Tibial artery (tissue), 4 donors: ENCODE measurements at regions not wholly inside any gene's neighbourhood (a gene's known extent, or its start where the extent isn't known, plus 50 kb on each side); places are given as distances from the start of the nearest gene placed in this dataset.

Experiments used
- DNase-seq, 2 donors: peaks; one replicate each; pipeline ENCODE4 v3.0.0-alpha.2; 2019
- H3K27ac ChIP-seq, 2 donors: fragments of 200-600 bp; sonication (generic) in 1 of 2; 1 replicate in 1 of 2; 2 replicates in 1 of 2; pipeline ENCODE4 v1.5.1; 2018 to 2019; ENCODE audit warnings: mild to moderate bottlenecking in 1 of 2
- H3K27me3 ChIP-seq, 2 donors: fragments of 200-600 bp; sonication (generic) in 1 of 2; one replicate each; pipeline versions ENCODE4 v1.5.1 to v1.6.0; 2016 to 2019
- H3K36me3 ChIP-seq, 3 donors: fragments of 200-600 bp; sonication (generic) in 2 of 3; one replicate each; pipeline ENCODE4 v1.5.1; 2016 to 2019; ENCODE audit warnings: mild to moderate bottlenecking in 2 of 3
- H3K4me1 ChIP-seq, 4 donors: fragments of 200-600 bp; sonication (generic) in 2 of 4; 1 replicate in 3 of 4; 2 replicates in 1 of 4; pipeline ENCODE4 v1.5.1; 2016 to 2019
- H3K4me3 ChIP-seq, 2 donors: fragments of 200-600 bp; sonication (generic) in 1 of 2; 1 replicate in 1 of 2; 2 replicates in 1 of 2; pipeline ENCODE4 v1.5.1; 2018 to 2019; ENCODE audit warnings: mild to moderate bottlenecking in 2 of 2
- H3K9me3 ChIP-seq, 3 donors: fragments of 200-600 bp; sonication (generic) in 1 of 3; one replicate each; pipeline ENCODE4 v1.5.1; 2016 to 2019
- intact Hi-C: fragments of 100-400 bp; cut with DNase I; formaldehyde crosslinking; loops from one replicate; pipeline ENCODE4 v1.15.0; 2023; ENCODE audit warnings: low total_unique reads
- TF ChIP-seq, protein P1 (sequence below), 2 experiments: fragments of 200-600 bp in 1 of 2; fragments of 450-650 bp in 1 of 2; IDR thresholded peaks; one replicate each; pipeline ENCODE4 v1.5.1; 2017 to 2019; ENCODE audit warnings: antibody characterized with exemption in 2 of 2, mild to moderate bottlenecking in 1 of 2, moderate library complexity in 1 of 2

DNA sequence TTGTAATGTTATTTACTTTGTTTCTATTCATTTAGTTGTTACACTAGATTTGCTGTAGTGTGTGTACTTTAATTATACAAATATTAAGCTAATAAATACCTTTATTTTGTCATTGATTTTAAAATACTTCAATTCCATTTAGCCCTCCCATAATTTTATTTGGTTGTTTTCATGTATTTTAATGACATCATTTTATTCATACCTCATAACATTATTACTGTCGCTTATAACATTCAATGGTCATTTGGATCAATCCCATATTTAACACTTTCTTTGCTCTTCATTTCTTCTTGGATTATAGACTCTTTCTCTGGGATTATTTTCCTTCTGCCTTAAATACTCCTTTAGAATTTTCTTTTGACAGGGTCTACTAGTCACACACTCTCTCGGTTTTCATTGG, 86.6 kb upstream of the CAND1 start:
- H3K27me3 ChIP-seq = no peaks in the 10 kb centered on the region
- no peaks in the 10 kb centered on the region for H3K9me3 ChIP-seq
- DNase-seq = no peak
- H3K4me1 ChIP-seq = no peaks in the 10 kb centered on the region
- no peak overlapping the region for H3K27ac ChIP-seq
- TF ChIP-seq, protein P1, sequence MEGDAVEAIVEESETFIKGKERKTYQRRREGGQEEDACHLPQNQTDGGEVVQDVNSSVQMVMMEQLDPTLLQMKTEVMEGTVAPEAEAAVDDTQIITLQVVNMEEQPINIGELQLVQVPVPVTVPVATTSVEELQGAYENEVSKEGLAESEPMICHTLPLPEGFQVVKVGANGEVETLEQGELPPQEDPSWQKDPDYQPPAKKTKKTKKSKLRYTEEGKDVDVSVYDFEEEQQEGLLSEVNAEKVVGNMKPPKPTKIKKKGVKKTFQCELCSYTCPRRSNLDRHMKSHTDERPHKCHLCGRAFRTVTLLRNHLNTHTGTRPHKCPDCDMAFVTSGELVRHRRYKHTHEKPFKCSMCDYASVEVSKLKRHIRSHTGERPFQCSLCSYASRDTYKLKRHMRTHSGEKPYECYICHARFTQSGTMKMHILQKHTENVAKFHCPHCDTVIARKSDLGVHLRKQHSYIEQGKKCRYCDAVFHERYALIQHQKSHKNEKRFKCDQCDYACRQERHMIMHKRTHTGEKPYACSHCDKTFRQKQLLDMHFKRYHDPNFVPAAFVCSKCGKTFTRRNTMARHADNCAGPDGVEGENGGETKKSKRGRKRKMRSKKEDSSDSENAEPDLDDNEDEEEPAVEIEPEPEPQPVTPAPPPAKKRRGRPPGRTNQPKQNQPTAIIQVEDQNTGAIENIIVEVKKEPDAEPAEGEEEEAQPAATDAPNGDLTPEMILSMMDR (IDR thresholded peaks at IDR 0.05) = no peak
- no peaks in the 10 kb centered on the region for H3K36me3 ChIP-seq
- intact Hi-C loops = no loop called here
- no peak overlapping the region for H3K4me3 ChIP-seq

DNA sequence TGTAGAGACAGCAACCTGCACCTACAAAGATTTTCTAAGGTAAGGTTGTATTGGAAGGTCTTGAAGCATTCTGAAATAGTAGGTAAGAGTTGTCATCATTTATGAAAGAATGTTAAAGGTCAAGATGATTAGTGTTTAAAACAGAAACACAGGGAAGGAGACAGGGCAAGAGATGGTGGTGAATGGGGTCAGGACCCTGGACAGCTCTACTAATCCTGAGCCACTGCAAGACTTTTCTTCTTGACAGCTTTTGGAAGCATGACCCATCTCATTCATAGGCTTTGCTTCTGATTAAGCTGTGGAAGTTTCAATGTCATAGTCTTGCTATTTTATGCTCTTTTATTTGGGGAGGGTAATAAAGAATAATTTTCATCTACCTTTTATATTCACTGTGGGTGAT, 75.5 kb upstream of the CAND1 start:
- Histone ChIP-seq H3K4me1 (no peaks in the 10 kb centered on the region), H3K27ac (no peak overlapping the region), H3K9me3 (no peaks in the 10 kb centered on the region), H3K27me3 (no peaks in the 10 kb centered on the region), H3K4me3 (no peak overlapping the region), H3K36me3 (no peaks in the 10 kb centered on the region)
- TF ChIP-seq, protein P1 (IDR thresholded peaks at IDR 0.05) = no peak
- intact Hi-C loops = no loop called here
- no peak for DNase-seq

DNA sequence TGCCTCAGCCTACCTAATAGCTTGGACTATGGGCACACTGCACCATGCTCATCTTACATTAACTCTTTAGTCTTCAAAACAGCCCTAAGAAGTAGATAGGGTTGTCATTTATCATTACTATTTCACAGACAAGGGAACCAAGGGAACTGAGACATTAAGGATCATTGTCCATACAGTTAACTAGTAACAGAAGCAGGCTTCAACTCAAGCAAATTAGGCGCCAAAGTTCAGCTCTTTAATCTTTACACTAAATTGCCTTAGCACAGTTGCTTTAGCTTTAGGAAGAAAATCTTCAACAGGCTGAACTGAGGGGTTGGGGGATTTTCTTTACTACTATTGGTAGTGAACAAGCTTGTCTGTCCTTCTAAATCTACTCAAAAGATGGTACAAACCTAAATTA, 68.8 kb upstream of the CAND1 start:
- no peaks in the 10 kb centered on the region for H3K9me3 ChIP-seq
- H3K4me1 ChIP-seq = no peaks in the 10 kb centered on the region
- no peaks in the 10 kb centered on the region for H3K36me3 ChIP-seq
- H3K27me3 ChIP-seq = no peaks in the 10 kb centered on the region
- no peak overlapping the region for H3K27ac ChIP-seq
- intact Hi-C loops = no loop called here
- no peak for DNase-seq
- H3K4me3 ChIP-seq = no peak overlapping the region
- TF ChIP-seq, protein P1 (IDR thresholded peaks at IDR 0.05) = no peak

DNA sequence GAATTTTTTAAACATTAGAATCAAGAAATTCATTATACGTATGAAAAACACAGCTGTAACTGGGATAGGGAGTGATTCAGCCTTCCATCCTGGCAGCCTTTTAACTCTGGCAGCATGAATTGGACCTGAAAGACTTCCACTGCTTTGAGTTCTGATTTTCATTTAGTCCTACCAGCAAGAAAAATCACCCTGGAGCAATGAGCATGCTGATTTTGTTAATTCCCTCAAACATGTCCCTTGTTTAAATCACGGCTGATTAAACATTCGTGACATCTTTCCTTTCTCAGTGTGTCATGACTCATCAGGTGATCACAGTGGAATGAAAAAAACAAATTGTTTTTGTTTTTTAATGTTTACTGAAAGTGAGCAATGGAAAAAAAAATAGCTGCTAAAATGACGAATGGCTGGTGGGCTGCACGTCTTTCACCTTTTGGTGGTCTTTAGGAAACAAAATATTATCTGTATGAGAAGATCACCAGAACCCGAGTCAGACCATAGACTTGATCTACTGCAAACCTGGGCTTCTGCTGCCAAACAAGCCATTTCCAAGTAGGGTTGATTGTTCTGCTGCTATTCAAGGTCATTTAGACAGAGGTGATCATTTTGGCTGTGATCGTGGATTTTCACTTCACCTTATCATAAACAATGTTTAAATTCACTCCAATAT, 67.0 kb upstream of the CAND1 start:
- Histone ChIP-seq H3K4me1 (no peaks in the 10 kb centered on the region), H3K4me3 (no peak overlapping the region), H3K36me3 (no peaks in the 10 kb centered on the region), H3K27ac (no peak overlapping the region), H3K9me3 (no peaks in the 10 kb centered on the region), H3K27me3 (no peaks in the 10 kb centered on the region)
- TF ChIP-seq, protein P1 (IDR thresholded peaks at IDR 0.05) = no peak
- no peak for DNase-seq
- intact Hi-C loops = no loop called here

DNA sequence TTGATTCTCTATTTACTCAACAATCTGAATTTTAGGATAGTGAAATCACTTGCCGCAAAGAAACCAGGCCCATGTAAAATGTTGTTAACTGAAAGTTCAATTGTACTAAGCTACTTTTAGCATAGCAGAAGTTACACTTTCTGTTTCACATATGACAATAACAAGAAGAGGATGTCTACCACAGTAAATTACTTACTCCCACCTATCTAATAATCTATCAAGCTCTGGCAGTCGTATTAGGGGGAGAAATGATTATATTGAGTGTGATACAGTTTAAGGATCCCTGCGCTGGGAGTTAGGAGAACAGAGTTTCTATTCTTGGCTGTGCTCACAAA, 66.5 kb upstream of the CAND1 start:
- Histone ChIP-seq H3K36me3 (no peaks in the 10 kb centered on the region), H3K9me3 (no peaks in the 10 kb centered on the region), H3K4me1 (no peaks in the 10 kb centered on the region), H3K27me3 (no peaks in the 10 kb centered on the region), H3K27ac (no peak overlapping the region), H3K4me3 (no peak overlapping the region)
- intact Hi-C loops = no loop called here
- no peak for DNase-seq
- TF ChIP-seq, protein P1 (IDR thresholded peaks at IDR 0.05) = no peak
